Large intestine (tissue), 3 donors: ENCODE measurements at regions not wholly inside any gene's neighbourhood (a gene's known extent, or its start where the extent isn't known, plus 50 kb on each side); places are given as distances from the start of the nearest gene placed in this dataset.

Source experiments
- DNase-seq, 2 donors: peaks; one replicate each; pipeline versions ENCODE4 v3.0.0 to v3.0.0-alpha.2; 2013
- H3K27ac ChIP-seq: one replicate; pipeline ENCODE4 v1.5.1; 2013; ENCODE audit warnings: low read length
- H3K27me3 ChIP-seq: 2 replicates; pipeline ENCODE4 v1.6.1; 2013; ENCODE audit warnings: low read length; ENCODE audit not compliant: control insufficient read depth, insufficient read depth
- H3K36me3 ChIP-seq: 2 replicates; pipeline ENCODE4 v1.6.1; 2013; ENCODE audit warnings: low read length; ENCODE audit not compliant: control insufficient read depth, insufficient read depth
- H3K4me1 ChIP-seq: one replicate; pipeline ENCODE4 v1.6.1; 2013; ENCODE audit warnings: low read length; ENCODE audit not compliant: control insufficient read depth, insufficient read depth
- H3K4me3 ChIP-seq: one replicate; pipeline ENCODE4 v1.5.1; 2013; ENCODE audit warnings: low read length
- H3K9me3 ChIP-seq: one replicate; pipeline ENCODE4 v1.6.1; 2013; ENCODE audit warnings: mild to moderate bottlenecking, low read depth, low read length, moderate library complexity; ENCODE audit not compliant: control insufficient read depth
- WGBS: methylation state at CpG from one replicate; pipeline ENCODE4 v1.1.5; 2013; ENCODE audit warnings: low lambda C conversion rate; ENCODE audit not compliant: insufficient coverage; 5-methylcytosine and 5-hydroxymethylcytosine counted together

GRCh38 chr12:45549337-45549902 is 180.1 kb upstream of the ARID2 start:
- H3K4me1 ChIP-seq = no peaks in the 10 kb centered on the region
- WGBS = no CpG with 5 or more reads among the region's 4 CpGs
- H3K27ac ChIP-seq = no peak overlapping the region
- no peaks in the 10 kb centered on the region for H3K9me3 ChIP-seq
- no peak overlapping the region for H3K4me3 ChIP-seq
- H3K36me3 ChIP-seq = no peaks in the 10 kb centered on the region
- no peaks in the 10 kb centered on the region for H3K27me3 ChIP-seq
- DNase-seq = no peak

DNA sequence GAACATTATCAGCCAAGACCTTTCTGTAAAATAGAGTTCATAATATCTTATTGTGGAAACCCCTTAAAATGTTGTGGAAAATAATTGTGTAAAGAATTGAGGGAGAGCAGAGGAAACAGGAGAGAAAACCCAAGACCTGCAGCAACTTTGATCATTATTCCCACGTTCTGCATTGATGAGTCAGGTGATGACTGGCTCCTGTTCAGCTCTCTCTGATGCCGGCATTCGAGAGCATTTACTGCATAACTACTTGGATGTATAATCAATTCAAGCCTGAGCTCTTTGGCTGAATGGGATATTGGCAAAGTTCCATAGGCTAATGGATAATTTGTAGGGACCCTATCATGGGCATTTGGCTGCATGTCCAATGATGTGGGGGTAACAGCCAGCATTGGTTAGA is 176.3 kb upstream of the ARID2 start:
- 100% methylated on average over 1 of the region's 3 CpGs for WGBS
- DNase-seq = no peak
- H3K27me3 ChIP-seq = no peaks in the 10 kb centered on the region
- H3K36me3 ChIP-seq = no peaks in the 10 kb centered on the region
- no peaks in the 10 kb centered on the region for H3K4me1 ChIP-seq
- H3K27ac ChIP-seq = no peak overlapping the region
- no peak overlapping the region for H3K4me3 ChIP-seq
- H3K9me3 ChIP-seq = no peaks in the 10 kb centered on the region

DNA sequence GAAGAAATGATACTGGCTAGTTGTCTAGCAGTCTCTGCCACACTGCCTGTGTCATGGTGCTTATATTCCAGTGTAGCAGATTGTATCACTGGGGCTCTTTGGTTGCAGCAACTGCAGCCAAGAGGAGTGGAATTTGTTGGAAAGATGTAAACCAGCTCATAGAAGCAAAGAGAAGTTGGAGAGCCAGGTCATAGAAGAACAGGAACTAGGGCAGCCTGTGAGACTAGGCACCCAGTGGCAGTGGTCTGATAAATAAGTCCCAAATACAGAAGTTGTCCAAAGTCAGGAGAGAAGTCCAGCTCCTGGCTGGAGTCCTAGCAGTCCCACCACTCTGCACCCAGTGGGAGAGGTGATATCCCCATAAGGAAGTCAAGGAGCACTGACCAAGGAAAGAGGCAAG is 172.5 kb upstream of the ARID2 start:
- Histone ChIP-seq H3K4me1 (no peaks in the 10 kb centered on the region), H3K4me3 (no peak overlapping the region), H3K27me3 (no peaks in the 10 kb centered on the region), H3K27ac (no peak overlapping the region), H3K9me3 (no peaks in the 10 kb centered on the region), H3K36me3 (no peaks in the 10 kb centered on the region)
- DNase-seq = no peak

DNA sequence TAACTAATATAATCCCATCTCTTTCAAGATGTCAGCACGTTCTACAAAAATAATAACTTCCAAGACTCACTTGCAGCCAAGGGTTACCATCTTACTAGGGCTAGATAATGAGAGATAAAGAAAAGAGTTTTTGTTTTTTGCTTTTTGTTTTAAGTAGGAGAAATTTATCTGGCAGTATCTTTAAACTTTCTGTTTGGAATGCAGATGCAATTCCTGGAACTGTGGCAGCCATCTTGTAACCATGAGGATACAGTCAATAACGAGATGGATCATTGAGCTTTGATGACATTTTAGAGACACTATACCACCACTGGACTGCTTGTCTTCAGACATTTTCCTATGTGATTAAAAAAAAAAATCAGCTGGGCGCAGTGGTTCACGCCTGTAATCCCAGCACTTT is 171.2 kb upstream of the ARID2 start:
- no peaks in the 10 kb centered on the region for H3K36me3 ChIP-seq
- H3K27ac ChIP-seq = no peak overlapping the region
- H3K9me3 ChIP-seq = no peaks in the 10 kb centered on the region
- WGBS = no CpG with 5 or more reads among the region's 4 CpGs
- no peak for DNase-seq
- H3K4me1 ChIP-seq = no peaks in the 10 kb centered on the region
- H3K27me3 ChIP-seq = no peaks in the 10 kb centered on the region
- no peak overlapping the region for H3K4me3 ChIP-seq

- Histone ChIP-seq H3K9me3 (no peaks in the 10 kb centered on the region), H3K27me3 (no peaks in the 10 kb centered on the region), H3K27ac (no peak overlapping the region), H3K36me3 (no peaks in the 10 kb centered on the region), H3K4me3 (no peak overlapping the region), H3K4me1 (no peaks in the 10 kb centered on the region)
- no peak for DNase-seq
- no CpG with 5 or more reads among the region's 3 CpGs for WGBS
Measured at GRCh38 chr12:45559537-45559936, 170.0 kb upstream of the ARID2 start.

GRCh38 chr12:45560689-45561088 is 168.8 kb upstream of the ARID2 start:
- no peaks in the 10 kb centered on the region for H3K27me3 ChIP-seq
- no peak for DNase-seq
- no peak overlapping the region for H3K4me3 ChIP-seq
- 100% methylated on average over 2 of the region's 4 CpGs for WGBS
- H3K27ac ChIP-seq = no peak overlapping the region
- H3K36me3 ChIP-seq = no peaks in the 10 kb centered on the region
- H3K9me3 ChIP-seq = no peaks in the 10 kb centered on the region
- H3K4me1 ChIP-seq = no peaks in the 10 kb centered on the region

DNA sequence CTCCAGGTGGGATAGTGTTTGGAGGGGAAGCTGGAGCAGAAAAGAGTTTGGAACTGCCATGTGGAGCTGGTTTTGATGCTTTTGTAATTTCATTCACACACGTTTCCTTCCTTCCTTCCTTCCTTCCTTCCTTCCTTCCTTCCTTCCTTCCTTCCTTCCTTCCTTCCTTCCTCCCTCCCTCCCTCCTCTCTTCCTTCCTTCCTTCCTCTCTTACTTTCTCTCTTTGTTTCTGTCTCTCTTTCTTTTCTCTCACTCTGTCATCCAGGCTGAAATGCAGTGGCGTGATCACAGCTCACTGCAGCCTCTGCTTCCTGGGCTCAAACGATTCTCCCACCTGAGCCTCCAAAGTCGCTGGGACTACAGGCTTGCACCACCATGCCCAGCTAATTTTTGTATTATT is 168.0 kb upstream of the ARID2 start:
- WGBS = no CpG with 5 or more reads among the region's 4 CpGs
- H3K27ac ChIP-seq = no peak overlapping the region

GRCh38 chr12:45565590-45565989 is 163.9 kb upstream of the ARID2 start:
- no peak for DNase-seq
- no peaks in the 10 kb centered on the region for H3K27me3 ChIP-seq
- H3K4me3 ChIP-seq = no peak overlapping the region
- H3K36me3 ChIP-seq = no peaks in the 10 kb centered on the region
- H3K9me3 ChIP-seq = no peaks in the 10 kb centered on the region
- H3K4me1 ChIP-seq = no peaks in the 10 kb centered on the region
- no peak overlapping the region for H3K27ac ChIP-seq

More for the DNA sequence above, 168.0 kb upstream of the ARID2 start:
- Histone ChIP-seq H3K27me3 (no peaks in the 10 kb centered on the region), H3K4me3 (no peak overlapping the region), H3K4me1 (no peaks in the 10 kb centered on the region), H3K9me3 (no peaks in the 10 kb centered on the region), H3K36me3 (no peaks in the 10 kb centered on the region)
- no peak for DNase-seq

DNA sequence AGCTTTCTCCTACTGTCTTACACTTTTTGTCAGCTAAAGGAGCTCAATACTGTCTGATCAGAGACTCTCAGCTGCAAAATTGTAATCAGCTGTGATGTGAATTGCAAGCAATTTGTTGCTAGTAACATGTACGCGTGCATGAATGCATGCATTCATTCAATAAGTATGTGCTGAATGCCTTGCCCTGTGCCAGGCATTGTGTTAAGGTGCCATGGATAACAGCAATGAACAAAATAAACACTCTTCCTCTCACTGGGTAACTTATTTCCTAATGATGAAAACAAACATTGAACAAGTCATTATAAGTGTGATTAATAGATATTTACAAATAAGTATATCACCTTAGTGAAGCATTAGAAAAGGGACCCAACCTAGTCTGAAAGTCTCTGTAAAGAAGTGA is 163.2 kb upstream of the ARID2 start:
- H3K36me3 ChIP-seq = no peaks in the 10 kb centered on the region
- no CpG with 5 or more reads among the region's 2 CpGs for WGBS
- H3K27ac ChIP-seq = no peak overlapping the region
- H3K27me3 ChIP-seq = no peaks in the 10 kb centered on the region
- no peak overlapping the region for H3K4me3 ChIP-seq
- DNase-seq = no peak
- no peaks in the 10 kb centered on the region for H3K9me3 ChIP-seq
- H3K4me1 ChIP-seq = no peaks in the 10 kb centered on the region

DNA sequence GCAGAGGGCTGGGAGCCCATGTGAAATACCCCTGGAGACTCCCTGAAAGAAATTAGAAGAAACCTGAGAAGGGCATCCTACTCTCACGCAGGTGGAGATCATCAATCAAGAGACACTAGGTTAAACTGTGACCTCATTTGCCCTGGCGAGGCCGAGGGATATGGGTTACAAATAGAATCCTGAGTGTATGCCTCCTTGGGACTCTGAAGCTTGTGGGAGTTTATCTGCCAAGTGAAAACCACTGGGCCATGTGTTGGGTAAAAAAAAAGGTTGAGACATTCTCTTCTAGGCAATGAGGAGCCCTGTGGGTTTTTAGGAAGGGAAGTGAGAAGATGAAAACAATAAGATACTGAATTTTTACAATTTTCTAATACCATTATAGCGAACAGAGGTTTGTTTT is 160.7 kb upstream of the ARID2 start:
- 88% methylated on average over 1 of the region's 4 CpGs for WGBS
- DNase-seq = no peak
- Histone ChIP-seq H3K36me3 (no peaks in the 10 kb centered on the region), H3K4me3 (no peak overlapping the region), H3K4me1 (no peaks in the 10 kb centered on the region), H3K27me3 (no peaks in the 10 kb centered on the region), H3K9me3 (no peaks in the 10 kb centered on the region), H3K27ac (no peak overlapping the region)

- Histone ChIP-seq H3K4me3 (no peak overlapping the region), H3K27me3 (no peaks in the 10 kb centered on the region), H3K4me1 (no peaks in the 10 kb centered on the region), H3K9me3 (no peaks in the 10 kb centered on the region), H3K27ac (no peak overlapping the region), H3K36me3 (no peaks in the 10 kb centered on the region)
- WGBS = no CpG with 5 or more reads among the region's 1 CpG
- DNase-seq = no peak
Measured at GRCh38 chr12:45570501-45570900, 159.0 kb upstream of the ARID2 start.
